ENCODE measurements at regions not wholly inside any gene's neighbourhood (a gene's known extent, or its start where the extent isn't known, plus 50 kb on each side); places are given as distances from the start of the nearest gene placed in this dataset.
A peak's percentile ranks its signal among the peaks of the same experiment; 100 is the strongest.

GRCh38 chr1:87439821-87440220 is 111.1 kb downstream of the LMO4 start:
- no peak for DNase-seq

- DNase-seq, result peak; percentile 47 to 69
Measured at GRCh38 chr1:87449348-87449963, 120.8 kb downstream of the LMO4 start.

GRCh38 chr1:87450136-87450535 is 121.5 kb downstream of the LMO4 start:
- no peak for DNase-seq

- DNase-seq, result no peak
Measured at GRCh38 chr1:87450615-87451209, 122.0 kb downstream of the LMO4 start.

GRCh38 chr1:87451229-87451920 is 122.7 kb downstream of the LMO4 start:
- no peak for DNase-seq

- DNase-seq, result no peak
Measured at GRCh38 chr1:87452648-87453047, 124.0 kb downstream of the LMO4 start.

- DNase-seq, result no peak
Measured at GRCh38 chr1:87457408-87457807, 128.7 kb downstream of the LMO4 start.

- no peak for DNase-seq
Measured at GRCh38 chr1:87462894-87463293, 134.2 kb downstream of the LMO4 start.

- DNase-seq, result no peak
Measured at GRCh38 chr1:87464022-87464490, 135.4 kb downstream of the LMO4 start.

- DNase-seq, result no peak
Measured at GRCh38 chr1:87466621-87467020, 137.9 kb downstream of the LMO4 start.

GRCh38 chr1:87472716-87473115 is 144.0 kb downstream of the LMO4 start:
- DNase-seq, result no peak

- no peak for DNase-seq
Measured at GRCh38 chr1:87473203-87473661, 144.6 kb downstream of the LMO4 start.

- no peak for DNase-seq
Measured at GRCh38 chr1:87474098-87474497, 145.4 kb downstream of the LMO4 start.

GRCh38 chr1:87478231-87478630 is 149.6 kb downstream of the LMO4 start:
- no peak for DNase-seq

GRCh38 chr1:87495147-87495546 is 166.5 kb downstream of the LMO4 start:
- no peak for DNase-seq

- no peak for DNase-seq
Measured at GRCh38 chr1:87495870-87496269, 167.2 kb downstream of the LMO4 start.

GRCh38 chr1:87497380-87498203 is 168.9 kb downstream of the LMO4 start:
- no peak for DNase-seq

GRCh38 chr1:87501738-87502137 is 173.1 kb downstream of the LMO4 start:
- DNase-seq, result no peak

- no peak for DNase-seq
Measured at GRCh38 chr1:87505391-87505983, 176.8 kb downstream of the LMO4 start.

GRCh38 chr1:87506147-87506546 is 177.5 kb downstream of the LMO4 start:
- DNase-seq, result no peak

GRCh38 chr1:87508247-87508787 is 179.6 kb downstream of the LMO4 start:
- DNase-seq, result no peak

GRCh38 chr1:87510540-87510939 is 181.9 kb downstream of the LMO4 start:
- no peak for DNase-seq

GRCh38 chr1:87511449-87511848 is 182.8 kb downstream of the LMO4 start:
- DNase-seq, result no peak

All from NCI-H446 (cell line).